ENCODE measurements at regions not wholly inside any gene's neighbourhood (a gene's known extent, or its start where the extent isn't known, plus 50 kb on each side); places are given as distances from the start of the nearest gene placed in this dataset.

- TF ChIP-seq POLR2A (IDR thresholded peaks at IDR 0.05) (no peak), POLR2AphosphoS5 (IDR thresholded peaks at IDR 0.05) (no peak), CTCF (IDR thresholded peaks at IDR 0.05) (no peak), EP300 (IDR thresholded peaks at IDR 0.05) (no peak)
- no peak for DNase-seq
- no peaks in the 10 kb centered on the region for H3K27me3 ChIP-seq
- no peaks in the 10 kb centered on the region for H3K4me1 ChIP-seq
- no peak overlapping the region for H3K27ac ChIP-seq
- intact Hi-C loops (cut with DNase I): no loop called here
- 66 to 68% methylated on average over 4 of the region's 4 CpGs for WGBS, 2 donors
- no peaks in the 10 kb centered on the region for H3K9me3 ChIP-seq
- H3K36me3 ChIP-seq: no peaks in the 10 kb centered on the region
- no peak overlapping the region for H3K4me3 ChIP-seq
Observed at GRCh38 chr7:124662372-124662771, 103.2 kb downstream of the GPR37 start.

GRCh38 chr7:124655990-124656389 is 109.6 kb downstream of the GPR37 start:
- Histone ChIP-seq H3K9me3 (no peaks in the 10 kb centered on the region), H3K27me3 (no peaks in the 10 kb centered on the region), H3K4me3 (no peak overlapping the region), H3K4me1 (no peaks in the 10 kb centered on the region), H3K36me3 (no peaks in the 10 kb centered on the region), H3K27ac (no peak overlapping the region)
- 20 to 67% methylated on average over 3 of the region's 3 CpGs for WGBS, 2 donors
- intact Hi-C loops (cut with DNase I): no loop called here
- TF ChIP-seq POLR2AphosphoS5 (IDR thresholded peaks at IDR 0.05) (no peak), POLR2A (IDR thresholded peaks at IDR 0.05) (no peak), EP300 (IDR thresholded peaks at IDR 0.05) (no peak), CTCF (IDR thresholded peaks at IDR 0.05) (no peak)
- no peak for DNase-seq

- WGBS, 2 donors: 82 to 83% methylated on average over 1 of the region's 1 CpG
- DNase-seq: no peak
Observed at GRCh38 chr7:124652237-124652636, 113.4 kb downstream of the GPR37 start.

DNA sequence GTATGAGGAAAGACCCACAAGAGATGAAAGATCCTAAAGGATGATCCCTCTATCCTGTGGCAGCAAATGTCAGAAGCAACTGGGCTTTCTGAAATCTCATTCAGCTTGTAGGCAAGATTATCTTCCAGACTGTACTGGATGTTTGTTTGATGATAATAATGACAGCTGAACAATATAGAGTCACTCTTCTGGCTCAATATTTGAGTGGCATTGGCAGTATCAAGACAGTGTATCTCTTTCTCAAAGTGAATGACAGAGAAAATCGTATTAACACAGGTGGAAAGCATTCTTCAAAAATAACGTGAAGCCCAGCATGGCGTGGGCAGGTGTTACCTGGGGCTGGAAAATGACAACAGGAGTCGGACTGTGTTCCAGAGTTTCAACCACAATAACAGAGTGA is 114.5 kb downstream of the GPR37 start:
- WGBS, 2 donors: 86% methylated on average over 4 of the region's 4 CpGs
- no peak for TF ChIP-seq POLR2AphosphoS5 (IDR thresholded peaks at IDR 0.05)
- no peak for TF ChIP-seq POLR2A (IDR thresholded peaks at IDR 0.05)
- TF ChIP-seq CTCF (IDR thresholded peaks at IDR 0.05): no peak
- TF ChIP-seq EP300 (IDR thresholded peaks at IDR 0.05): no peak
- intact Hi-C loops (cut with DNase I): no loop called here
- H3K36me3 ChIP-seq: no peaks in the 10 kb centered on the region
- no peaks in the 10 kb centered on the region for H3K9me3 ChIP-seq
- no peak overlapping the region for H3K27ac ChIP-seq
- H3K4me3 ChIP-seq: no peak overlapping the region
- no peaks in the 10 kb centered on the region for H3K27me3 ChIP-seq
- no peak for DNase-seq
- no peaks in the 10 kb centered on the region for H3K4me1 ChIP-seq

More at GRCh38 chr7:124652237-124652636, 113.4 kb downstream of the GPR37 start:
- TF ChIP-seq EP300 (IDR thresholded peaks at IDR 0.05) (no peak), CTCF (IDR thresholded peaks at IDR 0.05) (no peak), POLR2A (IDR thresholded peaks at IDR 0.05) (no peak), POLR2AphosphoS5 (IDR thresholded peaks at IDR 0.05) (no peak)
- intact Hi-C loops (cut with DNase I): no loop called here
- Histone ChIP-seq H3K9me3 (no peaks in the 10 kb centered on the region), H3K4me3 (no peak overlapping the region), H3K4me1 (no peaks in the 10 kb centered on the region), H3K36me3 (no peaks in the 10 kb centered on the region), H3K27me3 (no peaks in the 10 kb centered on the region), H3K27ac (no peak overlapping the region)

GRCh38 chr7:124649397-124650014 is 116.1 kb downstream of the GPR37 start:
- Histone ChIP-seq H3K9me3 (no peaks in the 10 kb centered on the region), H3K27ac (no peak overlapping the region), H3K36me3 (no peaks in the 10 kb centered on the region), H3K27me3 (no peaks in the 10 kb centered on the region), H3K4me1 (no peaks in the 10 kb centered on the region), H3K4me3 (no peak overlapping the region)
- WGBS, 2 donors: 58 to 73% methylated on average over 4 of the region's 4 CpGs
- no peak for TF ChIP-seq CTCF (IDR thresholded peaks at IDR 0.05)
- no peak for TF ChIP-seq POLR2AphosphoS5 (IDR thresholded peaks at IDR 0.05)
- TF ChIP-seq EP300 (IDR thresholded peaks at IDR 0.05): no peak
- no peak for TF ChIP-seq POLR2A (IDR thresholded peaks at IDR 0.05)
- DNase-seq: no peak
- intact Hi-C loops (cut with DNase I): no loop called here

All from sigmoid colon (tissue), 6 donors.